PC-9 (cell line): ENCODE measurements at regions not wholly inside any gene's neighbourhood (a gene's known extent, or its start where the extent isn't known, plus 50 kb on each side); places are given as distances from the start of the nearest gene placed in this dataset.

Source experiments
- BruUV-seq: library from RNA; stranded (reverse); fragments of 400-500 nt; replicated peaks from 2 replicates; lab custom pipeline; 2021; lab: Mats Ljungman, UMichigan
- CTCF ChIA-PET: fragments of 300-600 bp; sonication (Branson Sonifier 250); formaldehyde crosslinking; loops from one replicate; lab custom pipeline; 2022; ENCODE audit warnings: antibody characterized with exemption; lab: Charles Lee
- POLR2A ChIA-PET: fragments of 300-600 bp; sonication (Branson Sonifier 250); formaldehyde crosslinking; loops from one replicate; lab custom pipeline; 2022; ENCODE audit warnings: antibody characterized with exemption; ENCODE audit not compliant: unreplicated experiment; lab: Charles Lee
- DNase-seq, 2 experiments: peaks; one replicate each; pipeline versions ENCODE4 v3.0.0 to v3.0.0-alpha.2; 2015 to 2022; ENCODE audit warnings: mixed read lengths in 1 of 2
- H2AFZ ChIP-seq: fragments of 200-600 bp; sonication (generic); 2 replicates; pipeline ENCODE4 v1.8.1; 2017; ENCODE audit warnings: antibody characterized with exemption
- H3F3A ChIP-seq: fragments of 200-600 bp; sonication (generic); 2 replicates; pipeline ENCODE4 v1.8.1; 2017; ENCODE audit warnings: antibody characterized with exemption, mild to moderate bottlenecking, low read depth; ENCODE audit not compliant: insufficient read depth
- H3K27ac ChIP-seq: fragments of 200-600 bp; sonication (generic); 2 replicates; pipeline ENCODE4 v1.6.1; 2016; ENCODE audit warnings: mixed run types
- H3K27me3 ChIP-seq: fragments of 200-600 bp; sonication (generic); 2 replicates; pipeline ENCODE4 v1.6.1; 2016; ENCODE audit warnings: low read depth, mixed run types; ENCODE audit not compliant: insufficient read depth
- H3K36me3 ChIP-seq: fragments of 200-600 bp; sonication (generic); 2 replicates; pipeline ENCODE4 v1.6.1; 2016; ENCODE audit warnings: low read depth, mixed run types
- H3K4me1 ChIP-seq: fragments of 200-600 bp; sonication (generic); replicated peaks from 2 replicates; pipeline ENCODE4 v1.6.1; 2016; ENCODE audit warnings: mixed run types; ENCODE audit not compliant: insufficient read depth
- H3K4me2 ChIP-seq: fragments of 200-600 bp; sonication (generic); 2 replicates; pipeline ENCODE4 v1.6.1; 2017; ENCODE audit warnings: mixed run types
- H3K4me3 ChIP-seq: fragments of 200-600 bp; sonication (generic); 2 replicates; pipeline ENCODE4 v1.6.1; 2016; ENCODE audit warnings: mixed run types
- H3K79me2 ChIP-seq: fragments of 200-600 bp; sonication (generic); 2 replicates; pipeline ENCODE4 v1.6.1; 2017; ENCODE audit warnings: low read depth, mixed run types
- H3K9me2 ChIP-seq: fragments of 200-600 bp; sonication (generic); 2 replicates; pipeline ENCODE4 v1.8.1; 2017; ENCODE audit warnings: mild to moderate bottlenecking; ENCODE audit not compliant: insufficient read depth
- H3K9me3 ChIP-seq: fragments of 200-600 bp; sonication (generic); 2 replicates; pipeline ENCODE4 v1.8.1; 2016; ENCODE audit warnings: low read depth; ENCODE audit not compliant: insufficient read depth
- H4K20me1 ChIP-seq: fragments of 200-600 bp; sonication (generic); 2 replicates; pipeline ENCODE4 v1.8.1; 2017; ENCODE audit not compliant: insufficient read depth
- EZH2 ChIP-seq: fragments of 200-600 bp; sonication (generic); IDR thresholded peaks from 2 replicates; pipeline ENCODE4 v1.8.0; 2017; ENCODE audit warnings: antibody characterized with exemption, low read depth
- intact Hi-C: fragments of 100-400 bp; cut with micrococcal nuclease; formaldehyde crosslinking; loops from one replicate; pipeline ENCODE4 v1.10.0; 2022; ENCODE audit not compliant: unreplicated experiment
- TF ChIP-seq, protein P1 (sequence below): fragments of 200-600 bp; sonication (generic); conservative IDR thresholded peaks from 2 replicates; pipeline ENCODE4 v1.6.1; 2017; ENCODE audit warnings: mixed run types, antibody characterized with exemption, mild to moderate bottlenecking, moderate library complexity

DNA sequence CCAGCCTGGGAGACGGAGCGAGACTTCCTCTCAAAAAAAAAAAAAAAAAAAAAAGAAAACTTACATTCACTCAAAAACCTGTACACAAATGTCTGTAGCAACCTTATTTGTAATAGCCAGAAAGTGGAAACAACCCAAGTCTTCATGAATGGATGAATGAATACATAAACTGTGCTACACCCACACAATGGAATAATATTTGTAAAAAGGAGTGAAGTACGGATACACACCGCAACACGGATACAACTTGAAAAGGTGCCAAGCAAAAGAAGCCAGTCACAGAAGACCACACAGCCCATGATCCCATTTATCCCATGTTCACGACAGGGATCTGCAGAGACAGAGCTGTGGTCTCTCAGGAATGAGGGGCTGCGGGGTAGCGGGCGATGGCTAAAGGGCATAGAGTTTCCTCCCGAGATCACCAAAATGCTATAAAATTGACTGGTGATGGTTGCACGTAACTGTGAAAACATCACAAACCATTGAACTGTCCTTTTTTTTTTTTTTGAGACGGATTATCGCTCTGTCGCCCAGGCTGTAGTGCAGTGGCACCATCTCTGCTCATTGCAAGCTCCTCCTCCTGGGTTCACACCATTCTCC, 76.2 kb upstream of the COL5A1 start:
- Histone ChIP-seq H4K20me1 (no peaks in the 10 kb centered on the region), H3K27me3 (peaks cover 58% of the 10 kb centered on the region), H3K9me3 (no peaks in the 10 kb centered on the region), H3K36me3 (no peaks in the 10 kb centered on the region), H2AFZ (no peak overlapping the region), H3F3A (no peaks in the 10 kb centered on the region), H3K79me2 (no peaks in the 10 kb centered on the region), H3K4me2 (no peak overlapping the region), H3K4me3 (no peak overlapping the region), H3K27ac (no peak overlapping the region), H3K9me2 (no peaks in the 10 kb centered on the region), H3K4me1 (no peaks in the 10 kb centered on the region)
- POLR2A ChIA-PET, result no interaction called here
- no peak for DNase-seq
- no TSS peak for BruUV-seq
- CTCF ChIA-PET, result no interaction called here
- intact Hi-C loops, result no loop called here
- TF ChIP-seq, protein P1, sequence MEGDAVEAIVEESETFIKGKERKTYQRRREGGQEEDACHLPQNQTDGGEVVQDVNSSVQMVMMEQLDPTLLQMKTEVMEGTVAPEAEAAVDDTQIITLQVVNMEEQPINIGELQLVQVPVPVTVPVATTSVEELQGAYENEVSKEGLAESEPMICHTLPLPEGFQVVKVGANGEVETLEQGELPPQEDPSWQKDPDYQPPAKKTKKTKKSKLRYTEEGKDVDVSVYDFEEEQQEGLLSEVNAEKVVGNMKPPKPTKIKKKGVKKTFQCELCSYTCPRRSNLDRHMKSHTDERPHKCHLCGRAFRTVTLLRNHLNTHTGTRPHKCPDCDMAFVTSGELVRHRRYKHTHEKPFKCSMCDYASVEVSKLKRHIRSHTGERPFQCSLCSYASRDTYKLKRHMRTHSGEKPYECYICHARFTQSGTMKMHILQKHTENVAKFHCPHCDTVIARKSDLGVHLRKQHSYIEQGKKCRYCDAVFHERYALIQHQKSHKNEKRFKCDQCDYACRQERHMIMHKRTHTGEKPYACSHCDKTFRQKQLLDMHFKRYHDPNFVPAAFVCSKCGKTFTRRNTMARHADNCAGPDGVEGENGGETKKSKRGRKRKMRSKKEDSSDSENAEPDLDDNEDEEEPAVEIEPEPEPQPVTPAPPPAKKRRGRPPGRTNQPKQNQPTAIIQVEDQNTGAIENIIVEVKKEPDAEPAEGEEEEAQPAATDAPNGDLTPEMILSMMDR, result no peak
- TF ChIP-seq EZH2, result no peak

- no peaks in the 10 kb centered on the region for H3K79me2 ChIP-seq
- H3K27me3 ChIP-seq, result peaks cover 53% of the 10 kb centered on the region
- no peaks in the 10 kb centered on the region for H4K20me1 ChIP-seq
- CTCF ChIA-PET, result no interaction called here
- H3K4me2 ChIP-seq, result no peak overlapping the region
- no peak for DNase-seq
- no peaks in the 10 kb centered on the region for H3K4me1 ChIP-seq
- BruUV-seq, result no TSS peak
- H3F3A ChIP-seq, result no peaks in the 10 kb centered on the region
- intact Hi-C loops, result no loop called here
- H3K27ac ChIP-seq, result no peak overlapping the region
- H2AFZ ChIP-seq, result no peak overlapping the region
- no peaks in the 10 kb centered on the region for H3K9me3 ChIP-seq
- no peak overlapping the region for H3K4me3 ChIP-seq
- POLR2A ChIA-PET, result no interaction called here
- no peaks in the 10 kb centered on the region for H3K9me2 ChIP-seq
- TF ChIP-seq EZH2, result no peak
- TF ChIP-seq, protein P1, result no peak
- no peaks in the 10 kb centered on the region for H3K36me3 ChIP-seq
Measured at GRCh38 chr9:134566196-134566847, 75.3 kb upstream of the COL5A1 start.

GRCh38 chr9:134566936-134567335, 74.7 kb upstream of the COL5A1 start:
- no peak for DNase-seq
- ChIA-PET POLR2A (no interaction called here), CTCF (no interaction called here)
- Histone ChIP-seq H3K27ac (no peak overlapping the region), H3K79me2 (no peaks in the 10 kb centered on the region), H2AFZ (no peak overlapping the region), H3K27me3 (peaks cover 48% of the 10 kb centered on the region), H3K9me3 (no peaks in the 10 kb centered on the region), H3K4me1 (no peaks in the 10 kb centered on the region), H3K4me2 (no peak overlapping the region), H3F3A (no peaks in the 10 kb centered on the region), H4K20me1 (no peaks in the 10 kb centered on the region), H3K9me2 (no peaks in the 10 kb centered on the region), H3K4me3 (no peak overlapping the region), H3K36me3 (no peaks in the 10 kb centered on the region)
- TF ChIP-seq, protein P1, result no peak
- TF ChIP-seq EZH2, result no peak
- intact Hi-C loops, result no loop called here
- BruUV-seq, result no TSS peak
